ENCODE measurements at regions not wholly inside any gene's neighbourhood (a gene's known extent, or its start where the extent isn't known, plus 50 kb on each side); places are given as distances from the start of the nearest gene placed in this dataset.

DNA sequence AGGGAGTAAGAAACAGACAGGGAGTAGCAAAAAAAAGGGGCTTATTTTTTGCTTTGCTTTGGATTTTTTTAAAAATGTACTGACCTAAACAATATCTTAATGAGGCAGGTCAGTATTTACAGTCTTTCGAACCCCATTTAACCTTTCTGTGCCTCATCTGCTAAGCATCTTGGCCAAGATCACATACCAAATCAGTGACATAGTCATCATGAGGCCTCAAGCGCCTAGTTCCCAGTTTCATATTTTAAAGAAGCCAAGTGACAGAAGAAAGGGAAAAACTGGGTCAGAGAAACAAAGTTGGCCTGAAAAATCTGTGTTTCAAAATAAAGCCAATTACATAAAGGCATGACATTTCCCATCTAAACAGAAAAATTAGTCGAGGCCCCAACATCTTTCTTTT is 94.6 kb upstream of the WDR44 start:
- H3K9me3 ChIP-seq (ENCODE audit: insufficient read depth, low read length): no peaks in the 10 kb centered on the region
- no peak overlapping the region for H3K4me3 ChIP-seq (ENCODE audit: insufficient read length, low read depth)
- no peaks in the 10 kb centered on the region for H3K36me3 ChIP-seq (ENCODE audit: insufficient read depth, insufficient read length, low read length)
- H3K27me3 ChIP-seq (ENCODE audit: insufficient read depth, insufficient read length): no peaks in the 10 kb centered on the region
- TF ChIP-seq YY1 (IDR thresholded peaks at IDR 0.05; ENCODE audit: insufficient read depth, insufficient read length) (no peak), SUZ12 (IDR thresholded peaks at IDR 0.05; ENCODE audit: extremely low read depth, insufficient read depth, insufficient read length) (no peak), ZNF274 (IDR thresholded peaks at IDR 0.05; ENCODE audit: low read depth, low read length) (no peak)
- DNase-seq (ENCODE audit: low read depth, low spot score): no peak
- H3K4me1 ChIP-seq (ENCODE audit: insufficient read depth, insufficient read length): no peaks in the 10 kb centered on the region
- H3K9ac ChIP-seq (ENCODE audit: insufficient read length, low read depth): no peak overlapping the region

DNA sequence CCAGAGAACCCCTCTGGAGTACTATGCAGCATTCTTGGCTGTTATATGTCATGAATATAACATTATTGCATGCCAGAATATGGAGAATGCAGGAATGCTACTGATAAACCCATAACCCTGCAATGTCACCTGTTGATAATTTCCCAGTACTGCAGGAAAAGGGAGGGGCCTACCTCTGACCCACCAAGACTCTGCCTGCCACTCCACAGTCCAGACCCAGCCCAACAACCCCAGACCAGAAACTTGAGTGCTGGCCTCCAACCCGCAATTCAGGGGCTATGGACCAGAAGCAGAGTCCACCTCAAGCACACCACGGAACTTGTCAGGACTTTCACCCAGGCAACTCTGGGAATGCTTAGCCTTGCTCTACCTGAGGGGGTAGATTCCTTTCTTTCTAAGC is 92.9 kb upstream of the WDR44 start:
- H3K36me3 ChIP-seq (ENCODE audit: insufficient read depth, insufficient read length, low read length): no peaks in the 10 kb centered on the region
- H3K4me1 ChIP-seq (ENCODE audit: insufficient read depth, insufficient read length): no peaks in the 10 kb centered on the region
- no peak for DNase-seq (ENCODE audit: low read depth, low spot score)
- TF ChIP-seq ZNF274 (IDR thresholded peaks at IDR 0.05; ENCODE audit: low read depth, low read length) (no peak), YY1 (IDR thresholded peaks at IDR 0.05; ENCODE audit: insufficient read depth, insufficient read length) (no peak), SUZ12 (IDR thresholded peaks at IDR 0.05; ENCODE audit: extremely low read depth, insufficient read depth, insufficient read length) (no peak)
- H3K9me3 ChIP-seq (ENCODE audit: insufficient read depth, low read length): no peaks in the 10 kb centered on the region
- H3K4me3 ChIP-seq (ENCODE audit: insufficient read length, low read depth): no peak overlapping the region
- no peaks in the 10 kb centered on the region for H3K27me3 ChIP-seq (ENCODE audit: insufficient read depth, insufficient read length)
- no peak overlapping the region for H3K9ac ChIP-seq (ENCODE audit: insufficient read length, low read depth)

DNA sequence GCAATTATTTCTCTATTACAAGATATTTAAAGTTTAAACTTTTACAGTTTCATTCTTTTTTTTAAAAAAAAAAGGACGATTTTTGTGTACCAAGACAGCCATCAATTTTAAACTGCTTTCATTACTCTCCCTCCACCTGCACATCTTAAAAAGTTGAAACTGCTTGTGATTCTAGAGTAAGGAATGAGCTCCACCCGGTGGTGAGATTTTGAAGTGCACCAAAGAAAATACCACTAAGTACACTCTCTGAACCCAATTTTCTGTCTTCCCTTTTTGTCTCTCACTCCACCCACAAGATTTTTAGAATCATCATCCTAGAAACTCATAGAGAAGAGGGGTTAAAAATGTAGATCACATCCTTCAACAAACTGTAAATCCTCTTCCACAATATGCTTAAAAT is 91.3 kb upstream of the WDR44 start:
- Histone ChIP-seq H3K4me1 (ENCODE audit: insufficient read depth, insufficient read length) (no peaks in the 10 kb centered on the region), H3K9me3 (ENCODE audit: insufficient read depth, low read length) (no peaks in the 10 kb centered on the region), H3K4me3 (ENCODE audit: insufficient read length, low read depth) (no peak overlapping the region), H3K36me3 (ENCODE audit: insufficient read depth, insufficient read length, low read length) (no peaks in the 10 kb centered on the region), H3K9ac (ENCODE audit: insufficient read length, low read depth) (no peak overlapping the region), H3K27me3 (ENCODE audit: insufficient read depth, insufficient read length) (no peaks in the 10 kb centered on the region)
- peak; percentile 44 for DNase-seq (ENCODE audit: low read depth, low spot score)
- TF ChIP-seq ZNF274 (IDR thresholded peaks at IDR 0.05; ENCODE audit: low read depth, low read length): no peak
- no peak for TF ChIP-seq YY1 (IDR thresholded peaks at IDR 0.05; ENCODE audit: insufficient read depth, insufficient read length)
- TF ChIP-seq SUZ12 (IDR thresholded peaks at IDR 0.05; ENCODE audit: extremely low read depth, insufficient read depth, insufficient read length): no peak

DNA sequence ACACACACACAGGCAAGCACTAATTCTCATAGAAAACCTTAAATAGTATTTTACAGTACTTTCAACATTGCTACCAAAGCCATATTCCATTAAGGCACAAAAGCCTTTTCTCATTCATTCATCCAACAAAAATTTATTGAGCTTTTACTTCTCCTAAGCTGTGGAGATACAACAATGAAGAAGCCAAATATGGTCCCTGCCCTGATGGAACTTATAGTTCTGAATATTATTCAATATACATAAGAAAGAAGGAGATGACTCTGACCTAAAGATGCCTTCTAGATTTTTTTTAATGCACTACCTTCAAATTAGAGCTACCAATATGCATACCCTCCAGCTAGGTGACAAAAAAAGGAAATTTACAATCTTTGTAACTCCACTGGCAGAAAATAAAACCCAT is 90.0 kb upstream of the WDR44 start:
- Histone ChIP-seq H3K9me3 (ENCODE audit: insufficient read depth, low read length) (no peaks in the 10 kb centered on the region), H3K27me3 (ENCODE audit: insufficient read depth, insufficient read length) (no peaks in the 10 kb centered on the region), H3K4me3 (ENCODE audit: insufficient read length, low read depth) (no peak overlapping the region), H3K9ac (ENCODE audit: insufficient read length, low read depth) (no peak overlapping the region), H3K36me3 (ENCODE audit: insufficient read depth, insufficient read length, low read length) (no peaks in the 10 kb centered on the region), H3K4me1 (ENCODE audit: insufficient read depth, insufficient read length) (no peaks in the 10 kb centered on the region)
- TF ChIP-seq SUZ12 (IDR thresholded peaks at IDR 0.05; ENCODE audit: extremely low read depth, insufficient read depth, insufficient read length) (no peak), YY1 (IDR thresholded peaks at IDR 0.05; ENCODE audit: insufficient read depth, insufficient read length) (no peak), ZNF274 (IDR thresholded peaks at IDR 0.05; ENCODE audit: low read depth, low read length) (no peak)
- DNase-seq (ENCODE audit: low read depth, low spot score): no peak

DNA sequence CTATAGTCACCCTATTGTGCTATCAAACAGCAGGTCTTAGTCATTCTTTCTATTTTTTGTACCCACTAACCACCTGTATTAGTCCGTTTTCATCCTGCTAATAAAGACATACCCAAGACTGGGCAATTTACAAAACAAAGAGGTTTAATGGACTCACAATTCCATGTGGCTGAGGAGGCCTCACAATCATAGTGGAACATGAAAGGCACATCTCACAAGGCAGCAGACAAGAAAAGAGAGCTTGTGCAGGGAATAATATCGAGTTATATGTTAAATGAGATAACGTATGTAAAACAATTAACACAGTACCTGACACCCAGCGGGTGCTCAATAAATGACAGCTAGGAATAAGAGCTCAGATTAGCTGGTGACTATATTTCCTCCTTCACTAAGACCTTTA is 88.1 kb upstream of the WDR44 start:
- Histone ChIP-seq H3K36me3 (ENCODE audit: insufficient read depth, insufficient read length, low read length) (no peaks in the 10 kb centered on the region), H3K9me3 (ENCODE audit: insufficient read depth, low read length) (no peaks in the 10 kb centered on the region), H3K27me3 (ENCODE audit: insufficient read depth, insufficient read length) (no peaks in the 10 kb centered on the region), H3K9ac (ENCODE audit: insufficient read length, low read depth) (no peak overlapping the region), H3K4me3 (ENCODE audit: insufficient read length, low read depth) (no peak overlapping the region), H3K4me1 (ENCODE audit: insufficient read depth, insufficient read length) (no peaks in the 10 kb centered on the region)
- DNase-seq (ENCODE audit: low read depth, low spot score): no peak
- TF ChIP-seq YY1 (IDR thresholded peaks at IDR 0.05; ENCODE audit: insufficient read depth, insufficient read length) (no peak), SUZ12 (IDR thresholded peaks at IDR 0.05; ENCODE audit: extremely low read depth, insufficient read depth, insufficient read length) (no peak), ZNF274 (IDR thresholded peaks at IDR 0.05; ENCODE audit: low read depth, low read length) (no peak)

DNA sequence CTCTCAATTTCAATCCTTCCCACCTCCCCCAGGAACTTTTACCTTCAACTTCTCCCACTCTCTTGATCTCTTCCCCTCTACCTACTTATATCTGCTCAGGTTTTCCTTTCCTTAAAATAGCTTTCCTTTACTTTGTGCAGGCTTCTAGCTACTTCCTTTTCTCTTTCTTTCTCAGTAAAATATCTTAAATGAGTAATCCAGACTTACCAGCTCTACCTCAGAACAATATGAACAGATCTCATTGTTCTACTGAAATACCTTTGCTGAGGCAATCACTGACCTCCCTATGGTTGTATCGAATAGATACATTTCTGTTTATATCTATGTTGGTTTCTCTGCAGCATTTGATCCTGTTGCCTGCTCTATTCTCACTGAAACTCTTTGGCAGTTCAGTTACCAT is 86.7 kb upstream of the WDR44 start:
- DNase-seq (ENCODE audit: low read depth, low spot score): no peak
- Histone ChIP-seq H3K9me3 (ENCODE audit: insufficient read depth, low read length) (no peaks in the 10 kb centered on the region), H3K27me3 (ENCODE audit: insufficient read depth, insufficient read length) (no peaks in the 10 kb centered on the region), H3K4me3 (ENCODE audit: insufficient read length, low read depth) (no peak overlapping the region), H3K4me1 (ENCODE audit: insufficient read depth, insufficient read length) (no peaks in the 10 kb centered on the region), H3K9ac (ENCODE audit: insufficient read length, low read depth) (no peak overlapping the region), H3K36me3 (ENCODE audit: insufficient read depth, insufficient read length, low read length) (no peaks in the 10 kb centered on the region)
- TF ChIP-seq SUZ12 (IDR thresholded peaks at IDR 0.05; ENCODE audit: extremely low read depth, insufficient read depth, insufficient read length): no peak

DNA sequence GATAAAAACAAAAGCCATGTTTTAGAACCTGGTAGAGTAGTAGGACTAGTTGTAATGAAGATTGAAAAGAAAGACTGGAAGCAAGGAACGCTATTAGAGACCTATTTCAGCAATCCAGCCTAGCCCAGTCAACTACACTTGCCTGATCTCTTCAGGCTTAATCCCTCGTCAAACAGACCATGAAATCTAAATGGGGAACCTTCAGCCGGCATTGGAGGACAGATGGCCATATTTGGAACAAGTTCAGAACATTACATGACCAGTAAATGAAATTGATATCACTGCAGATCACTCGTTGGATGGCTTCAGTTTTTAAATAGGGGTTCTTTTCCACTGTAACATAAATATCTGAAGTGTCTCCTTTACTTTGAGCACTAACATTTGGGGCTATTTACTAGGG is 84.8 kb upstream of the WDR44 start:
- no peaks in the 10 kb centered on the region for H3K36me3 ChIP-seq (ENCODE audit: insufficient read depth, insufficient read length, low read length)
- no peaks in the 10 kb centered on the region for H3K9me3 ChIP-seq (ENCODE audit: insufficient read depth, low read length)
- no peak for DNase-seq (ENCODE audit: low read depth, low spot score)
- TF ChIP-seq SUZ12 (IDR thresholded peaks at IDR 0.05; ENCODE audit: extremely low read depth, insufficient read depth, insufficient read length) (no peak), YY1 (IDR thresholded peaks at IDR 0.05; ENCODE audit: insufficient read depth, insufficient read length) (no peak), ZNF274 (IDR thresholded peaks at IDR 0.05; ENCODE audit: low read depth, low read length) (no peak)
- no peak overlapping the region for H3K9ac ChIP-seq (ENCODE audit: insufficient read length, low read depth)
- H3K27me3 ChIP-seq (ENCODE audit: insufficient read depth, insufficient read length): no peaks in the 10 kb centered on the region
- no peak overlapping the region for H3K4me3 ChIP-seq (ENCODE audit: insufficient read length, low read depth)
- no peaks in the 10 kb centered on the region for H3K4me1 ChIP-seq (ENCODE audit: insufficient read depth, insufficient read length)

DNA sequence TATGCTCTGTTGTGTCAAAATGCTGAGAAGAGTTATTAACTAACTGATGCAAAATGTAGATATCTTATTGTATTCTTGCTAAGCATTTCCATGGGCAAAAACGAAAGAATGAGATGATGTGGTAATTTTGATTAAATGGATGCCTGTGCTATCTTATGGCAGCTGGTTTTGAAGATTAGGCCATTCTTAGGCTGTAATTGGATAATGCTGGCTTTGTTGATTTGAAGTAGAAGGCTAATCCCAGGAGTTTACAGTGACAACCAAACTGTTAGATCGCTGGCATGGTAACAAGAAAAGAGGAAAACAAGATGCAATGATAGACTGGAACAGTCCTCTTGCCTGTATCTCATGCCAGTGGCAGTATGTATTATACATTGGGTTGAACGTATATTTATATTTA is 74.1 kb upstream of the WDR44 start:
- no peaks in the 10 kb centered on the region for H3K27me3 ChIP-seq (ENCODE audit: insufficient read depth, insufficient read length)
- no peaks in the 10 kb centered on the region for H3K4me1 ChIP-seq (ENCODE audit: insufficient read depth, insufficient read length)
- H3K9me3 ChIP-seq (ENCODE audit: insufficient read depth, low read length): no peaks in the 10 kb centered on the region
- DNase-seq (ENCODE audit: low read depth, low spot score): no peak
- H3K4me3 ChIP-seq (ENCODE audit: insufficient read length, low read depth): no peak overlapping the region
- no peak overlapping the region for H3K9ac ChIP-seq (ENCODE audit: insufficient read length, low read depth)
- no peaks in the 10 kb centered on the region for H3K36me3 ChIP-seq (ENCODE audit: insufficient read depth, insufficient read length, low read length)
- TF ChIP-seq ZNF274 (IDR thresholded peaks at IDR 0.05; ENCODE audit: low read depth, low read length) (no peak), YY1 (IDR thresholded peaks at IDR 0.05; ENCODE audit: insufficient read depth, insufficient read length) (no peak), SUZ12 (IDR thresholded peaks at IDR 0.05; ENCODE audit: extremely low read depth, insufficient read depth, insufficient read length) (no peak)
